Cardiac fibroblast (primary cell): ENCODE measurements at regions not wholly inside any gene's neighbourhood (a gene's known extent, or its start where the extent isn't known, plus 50 kb on each side); places are given as distances from the start of the nearest gene placed in this dataset.

Source experiments
- DNase-seq, 2 donors: peaks; one replicate each; pipeline versions ENCODE4 v3.0.0 to v3.0.0-alpha.2; 2010; ENCODE audit warnings: low read depth in 2 of 2
- H3K4me3 ChIP-seq, 2 donors: replicated peaks in 1 of 2; 1 replicate in 1 of 2; 2 replicates in 1 of 2; pipeline ENCODE4 v1.5.1; 2011; ENCODE audit warnings: low read depth in 2 of 2, low read length in 2 of 2, mild to moderate bottlenecking in 2 of 2, moderate library complexity in 1 of 2
- CTCF ChIP-seq: IDR thresholded peaks from one replicate; pipeline ENCODE4 v1.5.1; 2011; ENCODE audit warnings: low read depth, mild to moderate bottlenecking, low read length, inconsistent platforms

GRCh38 chr7:106793015-106793975 is 71.8 kb upstream of the PIK3CG start:
- peak; percentile 18 to 30 for DNase-seq
- no peak overlapping the region for H3K4me3 ChIP-seq
- TF ChIP-seq CTCF = peak; percentile 40

- DNase-seq = no peak
- H3K4me3 ChIP-seq = no peak overlapping the region
- TF ChIP-seq CTCF = no peak
Observed at GRCh38 chr7:106794276-106795083, 70.6 kb upstream of the PIK3CG start.

- H3K4me3 ChIP-seq = no peak overlapping the region
- no peak for DNase-seq
- no peak for TF ChIP-seq CTCF
Observed at GRCh38 chr7:106795084-106795876, 69.8 kb upstream of the PIK3CG start.

GRCh38 chr7:106795877-106796231 is 69.2 kb upstream of the PIK3CG start:
- no peak for DNase-seq
- no peak for TF ChIP-seq CTCF
- H3K4me3 ChIP-seq = no peak overlapping the region

- no peak overlapping the region for H3K4me3 ChIP-seq
- no peak for DNase-seq
- TF ChIP-seq CTCF = no peak
Observed at GRCh38 chr7:106797937-106798336, 67.1 kb upstream of the PIK3CG start.

- no peak overlapping the region for H3K4me3 ChIP-seq
- no peak for TF ChIP-seq CTCF
- no peak for DNase-seq
Observed at GRCh38 chr7:106802589-106802988, 62.5 kb upstream of the PIK3CG start.
